GM21526 (cell line): ENCODE measurements at regions not wholly inside any gene's neighbourhood (a gene's known extent, or its start where the extent isn't known, plus 50 kb on each side); places are given as distances from the start of the nearest gene placed in this dataset.

ENCODE experiments used
- ATAC-seq: cut with Tn5 transposase; IDR thresholded peaks from one replicate; pipeline ENCODE4 v1.9.1; 2021; ENCODE audit warnings: moderate library complexity; ENCODE audit not compliant: unreplicated experiment, low FRiP score

DNA sequence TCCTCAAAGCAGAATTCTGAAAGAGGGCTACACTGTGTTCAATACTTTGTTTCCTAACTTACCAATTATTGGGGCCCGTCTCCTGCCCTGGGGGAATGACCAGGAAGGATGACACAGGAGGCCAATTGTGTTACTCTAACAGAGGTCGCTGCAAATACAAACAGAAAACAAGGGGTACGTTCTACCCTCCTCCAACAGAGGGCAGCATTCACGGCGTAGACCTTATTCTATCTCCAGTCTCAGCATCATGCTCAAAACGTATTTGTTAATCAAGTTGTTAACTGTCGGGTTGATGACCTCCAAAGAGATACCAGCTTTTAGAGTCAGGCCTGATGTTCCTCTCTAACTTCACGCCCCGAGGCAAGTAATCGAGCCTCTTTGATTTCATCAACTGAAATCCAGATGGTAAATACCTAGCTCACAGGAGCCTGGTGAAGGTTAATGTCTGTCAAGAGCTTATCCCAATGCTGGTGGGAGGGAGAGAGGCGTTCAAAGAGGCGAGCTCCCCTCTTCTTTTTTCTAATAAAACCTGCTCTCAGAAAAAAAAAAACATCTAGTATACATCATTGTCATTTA, 181.0 kb upstream of the KCNIP4 start:
- ATAC-seq, result no peak

DNA sequence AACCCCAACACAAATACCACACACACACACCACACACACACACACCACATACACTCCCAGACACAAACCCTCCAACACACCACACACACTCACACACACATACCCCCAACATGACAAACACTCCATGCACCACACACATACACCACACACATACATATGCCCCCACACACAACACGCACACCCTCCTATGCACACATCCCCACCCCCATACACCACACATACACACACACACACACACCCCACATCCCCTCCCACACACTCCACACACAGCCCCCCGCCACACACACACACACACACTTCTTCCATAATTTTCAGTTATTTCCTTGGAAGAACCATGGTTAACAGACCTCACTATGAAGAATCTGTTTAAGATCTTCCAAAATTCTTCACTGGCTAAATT, 173.5 kb upstream of the KCNIP4 start:
- ATAC-seq, result no peak

DNA sequence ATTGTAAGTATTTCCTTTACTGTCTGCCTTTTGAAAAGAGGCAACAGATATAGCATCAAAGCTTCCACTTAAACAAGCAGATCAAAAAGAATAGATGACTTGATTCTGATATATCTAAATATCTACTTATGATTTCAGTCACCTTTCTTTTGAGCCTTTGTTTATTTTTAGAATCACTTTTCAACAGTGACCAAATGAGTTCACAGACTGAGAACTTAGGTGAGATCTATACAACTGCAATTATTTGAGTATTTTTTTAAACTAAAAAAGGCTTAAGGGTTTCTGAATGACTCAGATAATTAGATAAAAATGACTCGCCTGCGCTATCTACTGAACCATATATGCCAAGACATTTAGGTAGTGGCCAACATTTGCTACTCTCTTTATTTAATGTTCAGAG, 166.7 kb upstream of the KCNIP4 start:
- no peak for ATAC-seq

DNA sequence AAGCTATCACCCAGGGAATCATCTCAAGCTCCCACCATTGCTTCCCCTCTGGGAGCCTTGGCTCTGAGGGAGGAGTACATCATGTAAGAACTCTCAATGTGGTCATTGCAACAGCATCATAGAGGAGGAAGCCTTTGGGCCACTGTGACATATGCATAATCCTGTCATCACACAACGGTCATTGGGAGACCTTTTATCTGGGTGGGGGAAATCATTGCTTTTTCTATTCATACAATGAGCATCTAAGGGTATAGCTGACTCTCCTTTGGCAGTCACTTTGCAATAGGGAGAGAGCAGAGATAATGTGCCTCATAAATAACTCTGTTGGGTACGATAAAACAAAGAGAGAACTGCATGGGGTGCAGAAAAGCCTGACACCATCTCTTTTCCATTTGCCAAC, 155.2 kb upstream of the KCNIP4 start:
- ATAC-seq, result no peak

DNA sequence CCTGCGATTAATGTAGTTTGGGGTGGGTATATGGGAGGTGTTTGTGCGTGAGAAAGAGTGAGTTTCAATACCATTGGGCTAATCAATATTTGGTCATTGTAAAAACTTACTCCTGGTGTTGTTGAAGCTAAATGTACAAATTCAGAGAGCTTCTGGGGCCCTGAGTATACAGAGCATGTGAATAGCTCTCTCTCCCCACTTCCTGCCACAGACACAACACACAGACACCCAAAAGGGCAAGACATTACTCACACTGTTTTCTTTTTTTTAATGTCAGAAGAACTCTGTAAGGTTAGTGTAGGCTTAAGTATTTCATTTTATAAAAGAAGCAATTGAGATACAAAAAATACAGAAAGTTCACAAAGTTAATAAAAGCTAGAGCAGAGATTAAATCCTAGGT, 151.3 kb upstream of the KCNIP4 start:
- ATAC-seq, result no peak

DNA sequence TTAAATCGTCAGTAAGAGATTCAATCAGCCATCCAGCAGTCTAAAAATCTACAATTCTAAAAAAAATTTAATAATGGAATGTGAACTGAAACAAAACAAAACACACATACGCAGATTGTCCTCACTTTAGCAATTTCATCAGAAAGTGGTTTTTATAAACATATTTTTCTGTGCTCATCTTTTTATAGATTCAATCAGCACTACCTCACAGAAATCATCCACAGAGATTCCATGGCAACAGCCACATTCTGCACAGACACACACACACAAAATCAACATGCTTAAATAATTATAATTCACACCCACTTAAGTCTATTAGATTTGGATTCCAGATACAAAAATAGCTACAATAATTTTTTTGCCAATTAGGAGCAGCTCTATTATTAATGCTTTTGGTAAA, 149.0 kb upstream of the KCNIP4 start:
- no peak for ATAC-seq

DNA sequence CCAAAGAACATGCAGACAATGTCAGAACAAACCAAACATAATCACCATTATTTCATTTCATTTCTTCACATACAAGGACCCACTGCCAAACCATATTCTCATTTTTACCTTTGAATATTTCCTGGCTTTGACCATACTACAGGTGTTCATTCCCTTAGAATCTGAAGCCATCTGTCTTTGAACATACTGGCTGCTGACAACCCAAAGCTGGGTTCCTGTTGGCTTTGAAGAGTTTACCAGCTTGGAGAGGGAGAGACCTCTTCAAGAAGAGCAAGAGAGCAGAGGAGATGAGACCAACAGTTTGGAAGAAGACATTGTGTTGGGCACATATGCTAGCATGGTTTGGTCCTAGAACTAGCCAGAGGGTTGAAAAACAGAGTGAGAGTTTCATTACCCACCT, 145.6 kb upstream of the KCNIP4 start:
- ATAC-seq, result no peak

DNA sequence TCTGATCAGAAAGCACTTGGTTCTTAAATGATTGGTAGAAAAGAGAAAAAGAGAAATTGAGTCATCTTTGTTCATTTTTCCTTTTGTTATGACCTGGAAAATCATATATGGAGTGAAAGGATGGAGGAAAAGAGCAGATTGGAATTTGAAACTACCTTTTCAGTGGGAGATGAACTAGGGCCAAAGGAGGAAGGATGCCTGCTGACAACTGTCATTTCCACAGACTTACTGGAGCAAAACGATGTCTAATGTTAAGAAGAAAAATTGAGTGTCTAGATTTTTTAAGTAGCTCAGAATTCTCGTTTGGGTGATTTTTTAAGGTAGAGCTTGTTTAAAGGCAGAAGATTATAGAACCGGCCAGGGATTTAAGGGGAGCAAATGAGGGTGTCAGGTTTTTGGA, 144.6 kb upstream of the KCNIP4 start:
- ATAC-seq, result no peak

DNA sequence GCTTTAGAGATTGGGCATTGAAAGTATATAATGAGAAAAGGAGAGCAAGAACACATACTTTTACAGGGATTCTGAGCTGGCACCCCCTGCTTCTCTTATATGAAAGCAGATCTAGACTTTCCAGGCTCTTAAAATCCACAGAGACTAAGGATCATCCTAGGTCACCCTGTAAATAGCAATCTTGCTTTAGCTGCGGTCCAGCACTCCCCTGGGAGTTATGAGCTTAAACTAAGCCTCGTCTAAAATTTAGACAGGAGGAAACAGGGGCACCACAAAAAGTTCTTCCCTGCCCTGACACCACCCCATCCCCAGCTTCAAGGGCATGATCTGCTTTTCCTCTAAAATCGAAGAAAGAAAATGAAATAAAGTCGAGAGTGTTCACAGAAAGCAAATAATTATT, 143.3 kb upstream of the KCNIP4 start:
- no peak for ATAC-seq

DNA sequence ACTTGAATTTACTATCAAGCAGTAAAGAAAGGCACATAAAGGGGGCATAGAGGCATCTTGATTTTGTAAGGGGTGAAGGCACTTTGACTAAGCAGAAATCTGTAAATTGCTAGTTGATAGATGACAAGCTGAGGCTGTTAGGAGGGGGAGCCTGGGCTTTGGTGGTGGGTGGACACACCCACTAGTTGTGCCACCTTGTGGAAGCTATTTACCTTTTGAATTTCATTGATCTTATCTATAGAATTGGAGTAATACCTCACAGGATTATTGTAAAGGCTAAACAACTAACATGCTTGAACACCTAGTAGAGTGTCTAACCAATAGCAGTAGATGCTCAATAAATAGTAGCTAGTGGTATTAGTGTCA, 142.8 kb upstream of the KCNIP4 start:
- no peak for ATAC-seq

DNA sequence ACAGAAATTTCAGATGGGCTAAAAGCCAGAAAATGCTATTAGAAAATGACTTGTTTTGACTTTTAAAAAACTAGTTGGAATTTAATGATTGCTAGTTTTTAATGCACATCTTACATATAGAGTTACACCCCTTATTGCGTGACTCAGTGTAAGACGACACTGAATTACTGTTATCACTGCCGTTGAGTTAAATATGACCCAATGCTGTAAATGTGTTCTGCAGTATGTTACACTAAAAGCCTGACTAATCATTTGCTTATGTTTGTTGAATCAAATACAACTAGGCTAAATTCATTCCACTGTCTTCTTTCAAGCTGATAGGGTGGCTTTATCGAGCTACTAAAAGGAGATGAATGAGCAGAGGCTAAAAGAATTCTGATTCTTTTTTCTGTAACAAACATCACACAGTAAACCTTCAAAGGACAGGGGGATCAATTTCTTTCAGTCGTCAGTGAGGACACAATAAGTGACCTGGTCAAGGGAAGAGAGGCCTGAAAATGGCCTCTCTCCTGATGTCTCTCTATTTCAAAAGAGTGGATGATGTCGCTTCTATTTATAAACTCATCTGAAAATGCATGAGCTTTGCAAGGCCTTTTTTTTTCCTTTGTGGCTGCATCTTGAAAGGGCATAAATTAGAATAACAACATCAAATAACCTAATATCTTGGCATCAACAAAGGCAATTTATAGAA, 142.2 kb upstream of the KCNIP4 start:
- no peak for ATAC-seq

DNA sequence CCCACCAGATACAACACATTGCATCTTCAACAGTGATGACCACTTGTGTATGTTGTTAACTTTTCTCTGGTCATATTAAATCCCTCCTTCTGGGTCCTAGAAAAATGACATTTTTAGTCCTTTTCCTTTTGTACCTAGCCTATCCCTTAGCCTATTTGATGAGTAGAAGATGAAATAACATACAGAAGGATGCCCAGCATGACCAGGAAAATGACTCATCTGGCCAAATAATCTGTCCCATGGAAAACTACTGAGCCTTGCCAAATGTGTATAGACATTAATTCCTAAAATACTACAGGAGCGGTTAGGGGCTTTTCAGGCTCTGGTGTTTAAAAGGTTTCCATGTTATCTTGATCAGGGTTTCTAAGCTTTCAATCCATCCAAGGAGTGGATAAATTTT, 129.0 kb upstream of the KCNIP4 start:
- no peak for ATAC-seq

DNA sequence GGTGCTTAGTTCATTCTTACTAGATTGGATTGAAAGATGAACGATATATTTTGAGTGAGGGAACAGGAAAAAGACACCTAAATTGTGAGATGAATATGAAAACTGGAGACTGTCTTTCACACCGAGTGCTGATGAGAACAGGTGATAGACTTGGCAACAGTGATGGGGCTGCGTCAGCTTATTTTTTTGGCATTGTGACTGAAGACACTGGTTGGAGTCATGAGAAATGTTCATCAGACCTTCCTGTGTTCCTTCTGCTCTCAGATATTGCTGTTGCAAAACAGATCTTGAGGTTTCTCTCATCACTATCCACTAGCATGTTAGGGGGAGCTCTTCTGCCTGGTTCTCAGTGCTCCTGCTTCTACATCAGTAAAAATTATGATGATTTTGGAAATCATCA, 124.2 kb upstream of the KCNIP4 start:
- ATAC-seq, result no peak

DNA sequence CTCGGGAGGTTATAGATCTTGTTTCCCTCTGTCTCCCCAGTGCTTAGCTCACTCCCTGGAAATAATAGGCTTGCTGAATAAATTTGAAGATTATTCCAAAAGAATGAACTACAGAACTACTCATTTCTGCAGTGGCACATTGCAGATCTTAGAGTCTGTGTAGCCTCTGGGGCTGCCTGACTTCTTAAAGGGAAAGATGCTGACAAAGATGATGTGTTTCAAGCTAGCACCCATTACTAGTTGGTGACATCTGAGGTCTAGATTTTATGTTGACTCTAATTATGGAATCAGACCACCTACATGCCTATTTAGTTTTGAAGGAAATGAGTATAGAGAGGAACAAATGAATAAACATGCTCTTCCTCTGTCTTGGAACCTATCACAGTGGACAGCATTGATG, 123.7 kb upstream of the KCNIP4 start:
- no peak for ATAC-seq

DNA sequence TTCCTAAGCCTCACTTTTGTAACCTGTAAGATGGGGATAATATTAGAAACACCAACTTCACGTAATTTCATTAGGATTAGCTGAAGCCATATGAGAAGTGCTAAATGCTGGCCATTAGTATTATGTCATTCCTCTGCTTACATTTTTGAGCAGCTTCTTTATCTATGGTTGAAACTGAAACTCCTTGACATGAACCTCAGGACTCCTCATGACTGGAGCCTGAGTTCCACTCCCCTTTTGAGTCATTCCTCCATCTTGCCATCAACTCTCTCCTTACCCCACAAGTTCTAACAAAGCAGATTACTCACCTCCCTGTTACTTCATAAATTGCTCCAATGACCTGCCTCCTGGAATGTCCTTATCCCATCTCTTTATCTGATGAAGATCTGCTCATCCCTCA, 123.2 kb upstream of the KCNIP4 start:
- peak; percentile 80 for ATAC-seq

DNA sequence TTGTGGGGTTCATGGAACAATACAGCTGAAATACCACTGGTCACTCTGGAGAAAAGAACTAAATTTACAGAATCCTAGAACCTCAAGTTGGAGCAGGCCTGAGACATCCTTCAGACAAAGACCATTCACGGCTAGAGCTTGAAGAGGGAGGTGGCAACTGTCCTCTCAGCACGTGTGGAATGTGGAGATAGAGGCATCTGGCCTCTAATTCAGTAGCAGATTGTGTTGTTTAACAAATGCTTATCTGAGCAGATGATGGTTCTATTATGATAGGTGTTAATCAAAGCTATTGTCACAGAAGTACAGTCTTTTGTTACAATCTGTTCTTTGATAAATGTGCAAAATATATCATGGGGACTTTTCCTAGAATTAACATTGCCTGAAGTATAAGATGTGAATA, 121.7 kb upstream of the KCNIP4 start:
- ATAC-seq, result no peak

DNA sequence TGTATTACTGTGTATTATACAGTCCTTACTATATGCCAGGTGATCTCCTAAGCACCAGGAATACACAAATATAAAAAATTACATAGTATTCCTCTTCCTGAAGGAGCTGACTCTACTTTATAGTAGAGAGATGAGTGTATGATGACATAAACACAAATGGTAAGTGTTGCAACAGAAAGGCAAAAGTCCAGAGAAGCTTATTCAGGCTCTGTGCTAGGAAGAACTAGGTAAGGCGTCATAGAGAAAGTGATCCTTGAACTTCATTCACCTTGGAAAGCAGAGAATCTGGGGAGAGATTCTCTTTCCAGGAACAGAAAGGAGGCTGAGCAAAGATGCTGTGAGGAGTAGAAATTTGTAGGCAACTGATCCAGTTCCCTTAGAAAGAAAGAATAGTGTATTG, 115.0 kb upstream of the KCNIP4 start:
- no peak for ATAC-seq

DNA sequence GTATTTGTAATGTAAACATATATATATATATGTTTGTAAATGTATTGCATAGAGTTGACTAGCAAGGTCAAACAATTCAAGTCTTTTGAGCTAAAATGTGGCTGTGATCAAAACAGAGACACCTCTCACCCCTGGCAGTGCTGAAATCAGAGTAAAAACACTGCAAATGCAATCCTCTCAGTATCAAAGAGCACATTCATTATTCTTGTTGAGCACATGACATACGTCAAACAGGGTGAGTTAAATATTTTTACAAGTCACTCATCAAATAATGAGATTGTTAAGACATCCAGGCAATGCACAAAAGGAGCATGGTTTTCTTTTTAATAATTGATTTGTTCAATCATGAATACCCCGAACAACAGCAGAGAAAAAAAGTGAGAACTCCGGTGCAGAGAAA, 114.1 kb upstream of the KCNIP4 start:
- ATAC-seq, result no peak

DNA sequence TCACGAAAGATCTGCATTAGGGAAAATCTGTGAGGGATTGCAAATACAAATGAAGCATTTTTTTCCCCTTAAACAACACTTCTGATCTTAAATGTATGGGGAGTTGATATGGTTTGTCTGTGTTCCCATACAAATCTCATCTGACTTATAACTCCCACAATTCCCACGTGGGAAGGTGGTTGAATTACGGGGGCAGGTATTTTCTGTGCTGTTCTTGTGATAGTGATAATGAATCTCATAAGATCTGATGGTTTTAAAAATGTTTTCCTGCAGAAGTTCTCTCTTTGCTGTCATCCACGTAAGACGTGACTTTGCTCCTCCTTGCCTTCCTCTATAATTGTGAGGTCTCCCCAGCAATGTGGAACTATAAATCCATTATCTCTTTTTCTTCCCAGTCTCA, 107.4 kb upstream of the KCNIP4 start:
- ATAC-seq, result no peak

DNA sequence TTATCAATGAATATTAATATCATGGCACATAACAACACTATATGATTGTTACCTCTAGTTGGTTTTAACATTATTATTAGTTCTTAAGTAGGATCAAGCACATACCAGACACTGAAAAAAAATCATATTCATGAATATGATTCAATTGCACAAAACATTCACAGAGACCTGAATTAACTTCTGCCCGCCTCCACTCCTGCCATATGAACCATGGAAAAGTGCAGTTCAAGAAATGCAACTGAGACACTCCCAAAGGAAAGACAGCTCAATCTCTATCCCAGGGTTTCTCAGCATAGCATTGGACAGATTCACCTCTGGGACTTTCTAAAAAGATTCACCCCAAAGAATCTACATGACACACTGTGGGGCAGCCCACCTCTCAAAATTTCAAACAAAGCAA, 103.5 kb upstream of the KCNIP4 start:
- ATAC-seq, result no peak

DNA sequence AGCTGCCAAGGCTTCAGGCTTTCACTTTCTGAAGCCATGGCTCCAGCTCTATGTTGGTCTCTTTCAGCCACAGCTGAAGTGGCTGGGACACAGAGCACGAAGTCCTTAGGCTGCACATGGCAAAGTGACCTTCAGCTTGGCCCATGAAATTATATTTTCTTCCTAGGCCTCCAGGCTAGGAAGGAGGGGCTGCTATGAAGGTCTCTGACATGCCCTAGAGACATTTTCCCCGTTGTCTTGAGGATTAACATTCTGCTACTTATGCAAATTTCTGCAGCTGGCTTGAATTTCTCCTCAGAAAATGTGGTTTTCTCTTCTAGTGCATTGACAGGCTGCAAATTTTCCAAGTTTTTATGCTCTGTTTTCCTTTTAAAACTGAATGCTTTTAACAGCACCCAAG, 99.8 kb upstream of the KCNIP4 start:
- ATAC-seq, result no peak

DNA sequence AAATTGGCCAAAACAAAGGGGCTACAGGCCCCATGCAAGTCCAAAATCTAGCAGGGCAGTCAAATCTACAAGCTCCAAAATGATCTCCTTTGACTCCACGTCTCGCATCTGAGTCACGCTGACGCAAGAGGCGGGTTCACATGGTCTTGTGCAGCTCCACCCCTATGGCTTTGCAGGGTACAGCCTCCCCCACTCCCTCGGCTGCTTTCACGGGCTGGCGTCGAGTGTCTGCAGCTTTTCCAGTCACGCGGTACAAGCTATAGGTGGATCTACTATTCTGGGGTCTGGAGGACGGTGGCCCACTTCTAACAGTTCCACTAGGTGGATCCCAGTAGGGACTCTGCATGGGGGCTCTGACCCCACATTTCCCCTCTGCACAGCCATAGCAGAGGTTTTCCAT, 99.2 kb upstream of the KCNIP4 start:
- ATAC-seq, result no peak

DNA sequence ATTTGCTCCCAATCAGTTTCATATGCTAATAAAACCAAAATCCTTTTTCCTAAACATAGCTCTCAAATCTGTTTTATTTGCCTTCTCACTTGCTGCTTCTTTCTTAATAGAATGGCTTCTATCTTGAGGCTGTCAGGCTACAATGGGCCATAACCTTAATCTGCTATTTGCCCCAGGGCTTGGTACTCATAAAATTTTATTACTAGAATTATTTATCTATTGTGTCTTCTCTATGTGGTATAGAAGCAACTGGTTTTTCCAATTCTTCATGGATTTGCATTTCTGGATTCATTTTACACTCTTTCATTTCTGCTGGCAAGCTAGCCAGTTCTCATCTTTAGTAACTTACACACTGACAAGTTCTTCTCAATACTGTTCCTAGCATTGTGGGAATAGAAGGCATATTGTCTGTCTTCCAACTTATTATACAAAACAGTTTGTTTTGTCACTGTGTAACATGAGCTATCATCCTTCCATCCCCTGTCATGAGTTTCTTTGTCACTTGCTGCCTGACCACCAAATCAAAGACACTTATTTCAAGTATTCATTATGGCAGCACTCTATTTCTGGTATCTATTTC, 96.6 kb upstream of the KCNIP4 start:
- no peak for ATAC-seq
